ENCODE measurements at regions not wholly inside any gene's neighbourhood (a gene's known extent, or its start where the extent isn't known, plus 50 kb on each side); places are given as distances from the start of the nearest gene placed in this dataset.

DNA sequence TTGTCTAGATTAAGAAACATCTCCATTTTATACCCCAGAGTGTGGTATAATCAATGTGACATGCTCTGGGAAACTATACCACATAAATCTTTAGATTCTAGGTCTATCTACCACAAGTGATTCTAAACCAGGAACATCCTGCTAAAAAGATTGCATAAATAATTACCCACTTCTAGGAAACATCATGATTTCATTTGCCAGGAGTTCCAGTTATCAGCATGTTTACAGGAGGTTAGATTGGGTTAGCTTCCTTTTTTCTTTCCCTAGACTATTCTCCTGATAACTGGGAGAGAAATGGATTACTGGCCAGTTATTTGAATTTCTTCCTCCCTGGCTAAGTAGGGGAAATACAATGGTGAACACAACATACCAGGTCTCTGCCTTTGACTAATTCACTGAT, 230.3 kb upstream of the BOD1L1 start:
- TF ChIP-seq, protein P1, sequence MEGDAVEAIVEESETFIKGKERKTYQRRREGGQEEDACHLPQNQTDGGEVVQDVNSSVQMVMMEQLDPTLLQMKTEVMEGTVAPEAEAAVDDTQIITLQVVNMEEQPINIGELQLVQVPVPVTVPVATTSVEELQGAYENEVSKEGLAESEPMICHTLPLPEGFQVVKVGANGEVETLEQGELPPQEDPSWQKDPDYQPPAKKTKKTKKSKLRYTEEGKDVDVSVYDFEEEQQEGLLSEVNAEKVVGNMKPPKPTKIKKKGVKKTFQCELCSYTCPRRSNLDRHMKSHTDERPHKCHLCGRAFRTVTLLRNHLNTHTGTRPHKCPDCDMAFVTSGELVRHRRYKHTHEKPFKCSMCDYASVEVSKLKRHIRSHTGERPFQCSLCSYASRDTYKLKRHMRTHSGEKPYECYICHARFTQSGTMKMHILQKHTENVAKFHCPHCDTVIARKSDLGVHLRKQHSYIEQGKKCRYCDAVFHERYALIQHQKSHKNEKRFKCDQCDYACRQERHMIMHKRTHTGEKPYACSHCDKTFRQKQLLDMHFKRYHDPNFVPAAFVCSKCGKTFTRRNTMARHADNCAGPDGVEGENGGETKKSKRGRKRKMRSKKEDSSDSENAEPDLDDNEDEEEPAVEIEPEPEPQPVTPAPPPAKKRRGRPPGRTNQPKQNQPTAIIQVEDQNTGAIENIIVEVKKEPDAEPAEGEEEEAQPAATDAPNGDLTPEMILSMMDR (IDR thresholded peaks at IDR 0.05): no peak
- no peak for TF ChIP-seq POLR2A (IDR thresholded peaks at IDR 0.05)

Data from adrenal gland (tissue), 5 donors.